IMR-90 (cell line): ENCODE measurements at regions not wholly inside any gene's neighbourhood (a gene's known extent, or its start where the extent isn't known, plus 50 kb on each side); places are given as distances from the start of the nearest gene placed in this dataset.

Source experiments
- ATAC-seq: fragments of 200-7000 bp; cut with Tn5 transposase; 2 replicates; pipeline ENCODE4 v1.9.1; 2020; ENCODE audit warnings: low read depth, mild to moderate bottlenecking, moderate library complexity
- BruUV-seq: library from RNA; stranded (reverse); fragments of 400-500 nt; replicated peaks from 2 replicates; lab custom pipeline; 2021; lab: Mats Ljungman, UMichigan
- CTCF ChIA-PET: fragments of 300-600 bp; formaldehyde crosslinking; extraction: SDS; loops from one replicate; lab custom pipeline; 2021; ENCODE audit warnings: antibody characterized with exemption; lab: Yijun Ruan, JAX
- POLR2A ChIA-PET: fragments of 300-600 bp; sonication (Branson Sonifier 250); formaldehyde crosslinking; loops from one replicate; lab custom pipeline; 2022; ENCODE audit warnings: antibody characterized with exemption; ENCODE audit not compliant: unreplicated experiment; lab: Charles Lee
- DNase-seq: peaks from one replicate; pipeline ENCODE4 v3.0.0; 2013
- H2AFZ ChIP-seq: replicated peaks from 2 replicates; pipeline ENCODE3; 2013; ENCODE audit warnings: low read length, mild to moderate bottlenecking; ENCODE audit not compliant: poor library complexity
- H2AK5ac ChIP-seq: 2 replicates; pipeline ENCODE4 v1.6.1; 2013; ENCODE audit warnings: low read depth, low read length, inconsistent platforms
- H2AK9ac ChIP-seq: replicated peaks from 2 replicates; pipeline ENCODE3; 2013; ENCODE audit warnings: mild to moderate bottlenecking, low read depth, low read length, moderate library complexity; ENCODE audit not compliant: poor library complexity
- H2BK120ac ChIP-seq: 2 replicates; pipeline ENCODE4 v1.6.1; 2013; ENCODE audit warnings: low read depth, low read length, inconsistent platforms
- H2BK15ac ChIP-seq: 3 replicates; pipeline ENCODE4 v1.6.1; 2013; ENCODE audit warnings: low read depth, low read length, inconsistent platforms
- H2BK20ac ChIP-seq: 2 replicates; pipeline ENCODE4 v1.6.1; 2013; ENCODE audit warnings: low read depth, mild to moderate bottlenecking, inconsistent platforms, low read length, moderate library complexity
- H2BK5ac ChIP-seq: 2 replicates; pipeline ENCODE4 v1.6.1; 2013; ENCODE audit warnings: mild to moderate bottlenecking, low read depth, low read length, inconsistent platforms; ENCODE audit not compliant: poor library complexity, severe bottlenecking
- H3K14ac ChIP-seq: replicated peaks from 2 replicates; pipeline ENCODE4 v1.6.1; 2013; ENCODE audit warnings: low read depth, low read length, inconsistent platforms
- H3K18ac ChIP-seq: 2 replicates; pipeline ENCODE4 v1.6.1; 2013; ENCODE audit warnings: low read depth, low read length, control low read depth
- H3K23ac ChIP-seq: 2 replicates; pipeline ENCODE4 v1.6.1; 2013; ENCODE audit warnings: low read depth, low read length, inconsistent platforms
- H3K27ac ChIP-seq: 2 replicates; pipeline ENCODE4 v1.5.1; 2013; ENCODE audit warnings: mild to moderate bottlenecking, control low read depth, low read length; ENCODE audit not compliant: insufficient read depth
- H3K27me3 ChIP-seq: 2 replicates; pipeline ENCODE4 v1.6.1; 2013; ENCODE audit warnings: low read length; ENCODE audit not compliant: control insufficient read depth, insufficient read depth
- H3K36me3 ChIP-seq: 2 replicates; pipeline ENCODE4 v1.6.1; 2013; ENCODE audit warnings: low read length, mixed read lengths; ENCODE audit not compliant: control insufficient read depth, insufficient read depth
- H3K4ac ChIP-seq: 2 replicates; pipeline ENCODE4 v1.6.1; 2013; ENCODE audit warnings: low read depth, low read length, inconsistent platforms
- H3K4me1 ChIP-seq: 2 replicates; pipeline ENCODE4 v1.6.1; 2013; ENCODE audit warnings: low read length, mixed read lengths; ENCODE audit not compliant: control insufficient read depth, insufficient read depth
- H3K4me2 ChIP-seq: 2 replicates; pipeline ENCODE4 v1.6.1; 2013; ENCODE audit warnings: low read depth, mild to moderate bottlenecking, control low read depth, low read length, moderate library complexity
- H3K4me3 ChIP-seq: 2 replicates; pipeline ENCODE4 v1.5.1; 2013; ENCODE audit warnings: low read depth, mild to moderate bottlenecking, control low read depth, low read length, moderate library complexity; ENCODE audit not compliant: insufficient read depth
- H3K56ac ChIP-seq: 2 replicates; pipeline ENCODE4 v1.6.1; 2013; ENCODE audit warnings: low read length, inconsistent platforms; ENCODE audit not compliant: insufficient read depth; ENCODE audit errors: extremely low read depth
- H3K79me1 ChIP-seq, 2 experiments: 2 replicates each; pipeline ENCODE4 v1.6.1; 2013; ENCODE audit warnings: low read length in 2 of 2, inconsistent platforms in 1 of 2, low read depth in 1 of 2
- H3K9ac ChIP-seq: 2 replicates; pipeline ENCODE4 v1.6.1; 2013; ENCODE audit warnings: low read depth, low read length, control low read depth
- H3K9me1 ChIP-seq: 2 replicates; pipeline ENCODE4 v1.6.1; 2013; ENCODE audit warnings: low read length, inconsistent platforms; ENCODE audit not compliant: insufficient read depth
- H3K9me3 ChIP-seq: 2 replicates; pipeline ENCODE4 v1.6.1; 2013; ENCODE audit warnings: low read length; ENCODE audit not compliant: control insufficient read depth, insufficient read depth
- H4K20me1 ChIP-seq: 2 replicates; pipeline ENCODE4 v1.6.1; 2013; ENCODE audit warnings: low read length, inconsistent platforms; ENCODE audit not compliant: insufficient read depth
- H4K5ac ChIP-seq: 2 replicates; pipeline ENCODE4 v1.6.1; 2013; ENCODE audit warnings: mild to moderate bottlenecking, low read depth, low read length, control low read depth
- H4K8ac ChIP-seq, 2 experiments: 2 replicates each; pipeline ENCODE4 v1.6.1; 2013; ENCODE audit warnings: low read depth in 2 of 2, low read length in 2 of 2, control low read depth in 1 of 2, inconsistent platforms in 1 of 2
- H4K91ac ChIP-seq: 2 replicates; pipeline ENCODE4 v1.6.1; 2013; ENCODE audit warnings: low read depth, low read length, inconsistent platforms; ENCODE audit not compliant: insufficient read depth
- BHLHE40 ChIP-seq: fragments of 150-350 bp; IDR thresholded peaks from 2 replicates; pipeline ENCODE4 v1.6.1; 2016; ENCODE audit warnings: mild to moderate bottlenecking, low read depth, low read length
- MAZ ChIP-seq: IDR thresholded peaks from 2 replicates; pipeline ENCODE4 v1.6.1; 2012; ENCODE audit warnings: low read depth, mild to moderate bottlenecking, low read length, improper control_type of control experiment, moderate library complexity, borderline replicate concordance
- NFE2L2 ChIP-seq: fragments of 150-350 bp; IDR thresholded peaks from 2 replicates; pipeline ENCODE4 v1.6.1; 2016; ENCODE audit warnings: low read depth, mild to moderate bottlenecking, low read length
- POLR2A ChIP-seq: IDR thresholded peaks from 2 replicates; pipeline ENCODE4 v1.6.1; 2012; ENCODE audit warnings: mild to moderate bottlenecking, low read depth, low read length
- RAD21 ChIP-seq: IDR thresholded peaks from 2 replicates; pipeline ENCODE4 v1.6.1; 2012; ENCODE audit warnings: low read length, improper control_type of control experiment
- RFX5 ChIP-seq: IDR thresholded peaks from 2 replicates; pipeline ENCODE4 v1.8.0; 2012; ENCODE audit warnings: low read depth, mild to moderate bottlenecking, low read length, moderate library complexity
- WGBS, 2 experiments: methylation state at CpG; one replicate each; pipeline versions ENCODE4 v1.1.5 to v1.1.7; 2013; ENCODE audit warnings: missing lambda C conversion rate in 2 of 2; ENCODE audit not compliant: insufficient read length in 1 of 2; ENCODE audit errors: extremely low coverage in 2 of 2; 5-methylcytosine and 5-hydroxymethylcytosine counted together
- dilution Hi-C: fragments of 300-500 bp; cut with HindIII; formaldehyde crosslinking; loops from one replicate; pipeline ENCODE4 v1.14.3; 2018; ENCODE audit warnings: low sequenced_read_pairs; ENCODE audit not compliant: unreplicated experiment
- in situ Hi-C: fragments of 300-500 bp; cut with MboI; formaldehyde crosslinking; loops from 3 replicates; pipeline ENCODE4 v1.14.3; 2019; ENCODE audit warnings: low sequenced_read_pairs, inconsistent platforms, mixed read lengths
- intact Hi-C: fragments of 100-400 bp; cut with micrococcal nuclease; formaldehyde crosslinking; loops from 2 replicates; pipeline ENCODE4 v1.10.0; 2022

GRCh38 chr15:37362414-37362813 is 262.1 kb upstream of the MEIS2 start:
- H3K9ac ChIP-seq = no peak overlapping the region
- H2AK9ac ChIP-seq = no peak overlapping the region
- H2AK5ac ChIP-seq = no peak overlapping the region
- no peak overlapping the region for H3K56ac ChIP-seq
- H4K91ac ChIP-seq = no peak overlapping the region
- no peaks in the 10 kb centered on the region for H4K20me1 ChIP-seq
- no peaks in the 10 kb centered on the region for H3K36me3 ChIP-seq
- H3K4me3 ChIP-seq = no peak overlapping the region
- no peaks in the 10 kb centered on the region; the same call in 1 of the 2 replicates for H3K27me3 ChIP-seq
- in situ Hi-C loops = no loop called here
- dilution Hi-C loops = no loop called here
- H2AFZ ChIP-seq = no peak overlapping the region
- H3K14ac ChIP-seq = no peak overlapping the region
- ATAC-seq (no peak), DNase-seq (no peak)
- no peak overlapping the region for H2BK20ac ChIP-seq
- no peaks in the 10 kb centered on the region for H3K79me1 ChIP-seq
- intact Hi-C loops = no loop called here
- H4K5ac ChIP-seq = no peak overlapping the region
- ChIA-PET POLR2A (no interaction called here), CTCF (no interaction called here)
- no peak overlapping the region for H3K27ac ChIP-seq
- no peak overlapping the region for H2BK5ac ChIP-seq
- no peak overlapping the region for H3K23ac ChIP-seq
- H3K9me3 ChIP-seq = no peaks in the 10 kb centered on the region
- H3K18ac ChIP-seq = no peak overlapping the region
- no peak overlapping the region for H2BK15ac ChIP-seq
- no peak overlapping the region for H3K4ac ChIP-seq
- no peak overlapping the region for H3K4me2 ChIP-seq
- no peaks in the 10 kb centered on the region for H3K9me1 ChIP-seq
- no peak overlapping the region for H2BK120ac ChIP-seq
- no TSS peak for BruUV-seq
- no peaks in the 10 kb centered on the region for H3K4me1 ChIP-seq
- TF ChIP-seq RAD21 (no peak), RFX5 (no peak), BHLHE40 (no peak), NFE2L2 (no peak), POLR2A (no peak), MAZ (no peak)
- WGBS, 2 experiments = no CpG with 5 or more reads among the region's 3 CpGs
- no peak overlapping the region for H4K8ac ChIP-seq
